SK-N-SH (cell line): ENCODE measurements at regions not wholly inside any gene's neighbourhood (a gene's known extent, or its start where the extent isn't known, plus 50 kb on each side); places are given as distances from the start of the nearest gene placed in this dataset.

Experiments used
- CTCF ChIA-PET: fragments of 300-600, 350-600 bp; formaldehyde crosslinking; extraction: SDS; loops from one replicate; lab custom pipeline; 2021; lab: Yijun Ruan, JAX
- POLR2A ChIA-PET: fragments of 350-600 bp; sonication (Branson Sonifier 250); formaldehyde crosslinking; extraction: SDS; loops from one replicate; lab custom pipeline; 2020; ENCODE audit warnings: antibody characterized with exemption, inconsistent platforms; lab: Yijun Ruan, JAX
- DNase-seq: peaks from one replicate; pipeline ENCODE4 v3.0.0; 2012
- H2AFZ ChIP-seq: fragments of 200-600 bp; sonication (generic); 2 replicates; pipeline ENCODE4 v1.8.1; 2016; ENCODE audit warnings: antibody characterized with exemption, mild to moderate bottlenecking, low read depth
- H3F3A ChIP-seq: fragments of 200-600 bp; sonication (generic); replicated peaks from 2 replicates; pipeline ENCODE3; 2016; ENCODE audit warnings: antibody characterized with exemption, mild to moderate bottlenecking; ENCODE audit not compliant: insufficient read depth
- H3K27ac ChIP-seq, 2 experiments: fragments of 200-500 bp in 1 of 2; fragments of 200-600 bp in 1 of 2; sonication (Bioruptor generic) in 1 of 2; sonication (generic), shearing (Covaris generic) in 1 of 2; 2 replicates each; pipeline versions ENCODE4 v1.5.1 to v1.6.1; 2014 to 2016; ENCODE audit warnings: low read depth in 2 of 2, inconsistent platforms in 1 of 2, low read length in 1 of 2, mild to moderate bottlenecking in 1 of 2, mixed read lengths in 1 of 2
- H3K27me3 ChIP-seq: fragments of 200-600 bp; sonication (generic), shearing (Covaris generic); 2 replicates; pipeline ENCODE4 v1.6.1; 2016; ENCODE audit warnings: mixed run types; ENCODE audit not compliant: insufficient read depth
- H3K36me3 ChIP-seq, 2 experiments: fragments of 200-500 bp in 1 of 2; fragments of 200-600 bp in 1 of 2; sonication (Bioruptor generic) in 1 of 2; sonication (generic) in 1 of 2; replicated peaks in 1 of 2; 2 replicates each; pipeline versions ENCODE3 to v1.5.1; 2014 to 2016; ENCODE audit warnings: low read length in 1 of 2, mild to moderate bottlenecking in 1 of 2; ENCODE audit not compliant: insufficient read depth in 2 of 2, control insufficient read depth in 1 of 2
- H3K4me1 ChIP-seq, 2 experiments: fragments of 200-500 bp in 1 of 2; fragments of 200-600 bp in 1 of 2; sonication (Bioruptor generic) in 1 of 2; sonication (generic), shearing (Covaris generic) in 1 of 2; 2 replicates each; pipeline versions ENCODE4 v1.5.1 to v1.6.1; 2014 to 2016; ENCODE audit warnings: low read depth in 1 of 2, low read length in 1 of 2, mixed run types in 1 of 2; ENCODE audit not compliant: insufficient read depth in 2 of 2, control insufficient read depth in 1 of 2
- H3K4me2 ChIP-seq: fragments of 200-600 bp; sonication (generic), shearing (Covaris generic); 2 replicates; pipeline ENCODE4 v1.6.1; 2017; ENCODE audit warnings: mixed run types
- H3K4me3 ChIP-seq, 2 experiments: fragments of 200-500 bp in 1 of 2; fragments of 200-600 bp in 1 of 2; sonication (Bioruptor generic) in 1 of 2; sonication (generic), shearing (Covaris generic) in 1 of 2; 2 replicates each; pipeline versions ENCODE4 v1.5.1 to v1.8.1; 2014 to 2016; ENCODE audit warnings: low read depth in 2 of 2, inconsistent platforms in 1 of 2, low read length in 1 of 2, mild to moderate bottlenecking in 1 of 2, mixed read lengths in 1 of 2, moderate library complexity in 1 of 2
- H3K79me2 ChIP-seq: fragments of 200-600 bp; sonication (generic); 2 replicates; pipeline ENCODE4 v1.8.1; 2017; ENCODE audit warnings: mild to moderate bottlenecking; ENCODE audit not compliant: insufficient read depth
- H3K9ac ChIP-seq: fragments of 200-600 bp; sonication (generic); 2 replicates; pipeline ENCODE4 v1.6.1; 2017; ENCODE audit warnings: mixed run types
- H3K9me2 ChIP-seq: fragments of 200-600 bp; sonication (generic); 2 replicates; pipeline ENCODE4 v1.6.1; 2017; ENCODE audit warnings: mixed run types
- H3K9me3 ChIP-seq: fragments of 200-600 bp; sonication (generic); 2 replicates; pipeline ENCODE4 v1.6.1; 2017; ENCODE audit warnings: mixed run types, mild to moderate bottlenecking, moderate library complexity
- H4K20me1 ChIP-seq: fragments of 200-600 bp; sonication (generic); 2 replicates; pipeline ENCODE4 v1.6.1; 2017; ENCODE audit warnings: mild to moderate bottlenecking, mixed run types; ENCODE audit not compliant: insufficient read depth
- EP300 ChIP-seq, 2 experiments: IDR thresholded peaks; 2 replicates each; pipeline versions ENCODE4 v1.4.0 to v1.6.1; 2012; ENCODE audit warnings: borderline replicate concordance in 1 of 2, low read depth in 1 of 2, low read length in 1 of 2
- FOXM1 ChIP-seq: IDR thresholded peaks from 2 replicates; pipeline ENCODE4 v1.4.0; 2012; ENCODE audit warnings: low read depth, mild to moderate bottlenecking
- GABPA ChIP-seq: IDR thresholded peaks from 2 replicates; pipeline ENCODE4 v1.4.0; 2012; ENCODE audit warnings: low read depth, mild to moderate bottlenecking
- IRF3 ChIP-seq: fragments of 150-350 bp; IDR thresholded peaks from 2 replicates; pipeline ENCODE4 v1.6.1; 2016; ENCODE audit warnings: mild to moderate bottlenecking, low read depth, low read length
- JUND ChIP-seq: IDR thresholded peaks from 2 replicates; pipeline ENCODE4 v1.4.0; 2012
- MAX ChIP-seq: IDR thresholded peaks from 2 replicates; pipeline ENCODE4 v1.4.0; 2012; ENCODE audit warnings: low read depth
- NFIC ChIP-seq: IDR thresholded peaks from 2 replicates; pipeline ENCODE4 v1.4.0; 2012; ENCODE audit warnings: borderline replicate concordance
- PBX3 ChIP-seq: IDR thresholded peaks from 2 replicates; pipeline ENCODE4; 2012
- POLR2AphosphoS5 ChIP-seq: IDR thresholded peaks from 2 replicates; pipeline ENCODE4 v1.6.1; 2012; ENCODE audit warnings: low read depth, low read length
- RAD21 ChIP-seq: IDR thresholded peaks from 2 replicates; pipeline ENCODE4 v1.6.1; 2012; ENCODE audit warnings: mild to moderate bottlenecking, low read length
- RCOR1 ChIP-seq: fragments of 150-350 bp; IDR thresholded peaks from 2 replicates; pipeline ENCODE4 v1.6.1; 2017; ENCODE audit warnings: antibody characterized with exemption, low read length
- REST ChIP-seq: IDR thresholded peaks from 2 replicates; pipeline ENCODE4 v1.6.1; 2012; ENCODE audit warnings: mild to moderate bottlenecking, low read depth, low read length, moderate library complexity
- SMC3 ChIP-seq: IDR thresholded peaks from 2 replicates; pipeline ENCODE4 v1.6.1; 2012; ENCODE audit warnings: low read depth, low read length, improper control_type of control experiment
- TCF12 ChIP-seq: IDR thresholded peaks from 2 replicates; pipeline ENCODE4 v1.4.0; 2012
- TEAD4 ChIP-seq: IDR thresholded peaks from 2 replicates; pipeline ENCODE4 v1.4.0; 2012; ENCODE audit warnings: mild to moderate bottlenecking, borderline replicate concordance; ENCODE audit not compliant: insufficient read depth
- WGBS: methylation state at CpG from one replicate; pipeline ENCODE4 v1.1.6; 2017; ENCODE audit warnings: low lambda C conversion rate; 5-methylcytosine and 5-hydroxymethylcytosine counted together

GRCh38 chr5:62974623-62975022 lies 396.0 kb downstream of the LRRC70 start:
- 5% methylated on average over 3 of the region's 3 CpGs for WGBS
- CTCF ChIA-PET: no interaction called here
- POLR2A ChIA-PET: no interaction called here

More at GRCh38 chr5:62974623-62975022, 396.0 kb downstream of the LRRC70 start:
- Histone ChIP-seq H3K9me2 (no peaks in the 10 kb centered on the region), H3K27ac (peak overlapping the region in 1 of 2 experiments; percentile 17; a peak in 1 of 4 replicates), H3K9me3 (no peaks in the 10 kb centered on the region), H3K9ac (no peak overlapping the region), H3K4me1 (peaks cover 0 to 16% of the 10 kb centered on the region in 2 experiments; a peak in 1 of 4 replicates), H3K4me3 (no peak overlapping the region), H3K36me3 (no peaks in the 10 kb centered on the region), H3K27me3 (no peaks in the 10 kb centered on the region), H2AFZ (peak overlapping the region; percentile 5; the same call in 1 of the 2 replicates), H4K20me1 (no peaks in the 10 kb centered on the region), H3K79me2 (no peaks in the 10 kb centered on the region), H3F3A (no peaks in the 10 kb centered on the region), H3K4me2 (no peak overlapping the region)
- DNase-seq: no peak
- TF ChIP-seq POLR2AphosphoS5 (peak; percentile 36; the same call in 1 of the 2 replicates), FOXM1 (peak; percentile 85), RCOR1 (no peak), TCF12 (peak; percentile 94), PBX3 (peak; percentile 85), MAX (no peak), RAD21 (no peak), GABPA (no peak), TEAD4 (peak; percentile 64; the same call in 1 of the 2 replicates), NFIC (peak; percentile 64; the same call in 1 of the 2 replicates), EP300 (IDR thresholded peaks at IDR 0.05; ENCODE audit: borderline replicate concordance in 1 of 2, low read depth in 1 of 2, low read length in 1 of 2) (peak; percentile 21 to 89; a peak in 2 of 4 replicates), REST (no peak), SMC3 (no peak), JUND (peak; percentile 52), IRF3 (no peak)
